Left lung (tissue), 4 donors: ENCODE measurements at regions not wholly inside any gene's neighbourhood (a gene's known extent, or its start where the extent isn't known, plus 50 kb on each side); places are given as distances from the start of the nearest gene placed in this dataset.

Experiments
- ATAC-seq: fragments of 200-7000 bp; cut with Tn5 transposase; one replicate; pipeline ENCODE4 v1.9.1; 2020; ENCODE audit warnings: moderate library complexity
- DNase-seq, 4 donors: peaks; one replicate each; pipeline ENCODE4 v3.0.0-alpha.2; 2013 to 2020
- H3K27ac ChIP-seq, 2 donors: fragments of 200-600 bp; sonication (generic) in 1 of 2; one replicate each; pipeline versions ENCODE4 v1.5.0 to v1.8.0; 2020 to 2021
- H3K27me3 ChIP-seq, 2 donors: fragments of 200-600 bp; sonication (generic) in 1 of 2; one replicate each; pipeline versions ENCODE4 v1.5.0 to v1.8.0; 2020 to 2021
- H3K36me3 ChIP-seq, 2 donors: fragments of 200-600 bp; sonication (generic) in 1 of 2; one replicate each; pipeline versions ENCODE4 v1.5.0 to v1.8.0; 2020 to 2021
- H3K4me1 ChIP-seq, 2 donors: fragments of 200-600 bp; one replicate each; pipeline ENCODE4 v1.8.0; 2021
- H3K4me3 ChIP-seq, 2 donors: fragments of 200-600 bp; sonication (generic) in 1 of 2; one replicate each; pipeline versions ENCODE4 v1.5.0 to v1.8.0; 2020 to 2021; ENCODE audit warnings: mild to moderate bottlenecking in 1 of 2
- H3K9me3 ChIP-seq, 2 donors: fragments of 200-600 bp; sonication (generic) in 1 of 2; one replicate each; pipeline versions ENCODE4 v1.5.0 to v1.8.0; 2020 to 2021
- intact Hi-C, 2 donors: fragments of 100-400 bp; cut with DNase I; formaldehyde crosslinking; loops; one replicate each; pipeline versions ENCODE4 v1.11.2 to v1.14.2; 2022
- TF ChIP-seq, protein P1 (sequence below), 2 donors: fragments of 200-600 bp; sonication (generic) in 1 of 2; IDR thresholded peaks; one replicate each; pipeline versions ENCODE4 v1.5.0 to v1.8.0; 2021; ENCODE audit warnings: antibody characterized with exemption in 2 of 2
- donor health status: DM: no; HTN: yes; CAD: no.
- donor health status: DM: no; HTN: no; CAD: no.

GRCh38 chr6:150315626-150316025 lies 53.2 kb upstream of the IYD start:
- TF ChIP-seq, protein P1, sequence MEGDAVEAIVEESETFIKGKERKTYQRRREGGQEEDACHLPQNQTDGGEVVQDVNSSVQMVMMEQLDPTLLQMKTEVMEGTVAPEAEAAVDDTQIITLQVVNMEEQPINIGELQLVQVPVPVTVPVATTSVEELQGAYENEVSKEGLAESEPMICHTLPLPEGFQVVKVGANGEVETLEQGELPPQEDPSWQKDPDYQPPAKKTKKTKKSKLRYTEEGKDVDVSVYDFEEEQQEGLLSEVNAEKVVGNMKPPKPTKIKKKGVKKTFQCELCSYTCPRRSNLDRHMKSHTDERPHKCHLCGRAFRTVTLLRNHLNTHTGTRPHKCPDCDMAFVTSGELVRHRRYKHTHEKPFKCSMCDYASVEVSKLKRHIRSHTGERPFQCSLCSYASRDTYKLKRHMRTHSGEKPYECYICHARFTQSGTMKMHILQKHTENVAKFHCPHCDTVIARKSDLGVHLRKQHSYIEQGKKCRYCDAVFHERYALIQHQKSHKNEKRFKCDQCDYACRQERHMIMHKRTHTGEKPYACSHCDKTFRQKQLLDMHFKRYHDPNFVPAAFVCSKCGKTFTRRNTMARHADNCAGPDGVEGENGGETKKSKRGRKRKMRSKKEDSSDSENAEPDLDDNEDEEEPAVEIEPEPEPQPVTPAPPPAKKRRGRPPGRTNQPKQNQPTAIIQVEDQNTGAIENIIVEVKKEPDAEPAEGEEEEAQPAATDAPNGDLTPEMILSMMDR (IDR thresholded peaks at IDR 0.05), result no peak
- DNase-seq (no peak), ATAC-seq (no peak)
- Histone ChIP-seq H3K4me1 (no peaks in the 10 kb centered on the region), H3K9me3 (no peaks in the 10 kb centered on the region), H3K4me3 (no peak overlapping the region), H3K27ac (no peak overlapping the region), H3K36me3 (no peaks in the 10 kb centered on the region), H3K27me3 (no peaks in the 10 kb centered on the region)
- intact Hi-C loops, result no loop called here

GRCh38 chr6:150316936-150317335 lies 51.9 kb upstream of the IYD start:
- no peak overlapping the region for H3K4me3 ChIP-seq
- no peaks in the 10 kb centered on the region for H3K9me3 ChIP-seq
- no peaks in the 10 kb centered on the region for H3K36me3 ChIP-seq
- no peaks in the 10 kb centered on the region for H3K4me1 ChIP-seq
- ATAC-seq (no peak), DNase-seq (no peak)
- H3K27ac ChIP-seq, result no peak overlapping the region
- H3K27me3 ChIP-seq, result no peaks in the 10 kb centered on the region
- TF ChIP-seq, protein P1 (IDR thresholded peaks at IDR 0.05), result no peak
- intact Hi-C loops, result no loop called here
